ENCODE measurements at regions not wholly inside any gene's neighbourhood (a gene's known extent, or its start where the extent isn't known, plus 50 kb on each side); places are given as distances from the start of the nearest gene placed in this dataset.

GRCh38 chr12:125225641-125226040 is 160.4 kb downstream of the AACS start:
- Histone ChIP-seq H3K36me3 (ENCODE audit: control insufficient read depth, insufficient read depth, low read length) (no peaks in the 10 kb centered on the region), H3K4me3 (replicated peaks; ENCODE audit: low read depth, low read length) (no peak overlapping the region), H3K27me3 (replicated peaks; ENCODE audit: control insufficient read depth, insufficient read depth, low read length) (no peaks in the 10 kb centered on the region; the same call in 1 of the 2 replicates)
- no peak for DNase-seq (ENCODE audit: extremely low read depth, insufficient read length)
- TF ChIP-seq CTCF (IDR thresholded peaks at IDR 0.05; ENCODE audit: insufficient read depth, low read length, poor library complexity, severe bottlenecking) = no peak

GRCh38 chr12:125228519-125229260 is 163.5 kb downstream of the AACS start:
- Histone ChIP-seq H3K36me3 (ENCODE audit: control insufficient read depth, insufficient read depth, low read length) (no peaks in the 10 kb centered on the region), H3K27me3 (replicated peaks; ENCODE audit: control insufficient read depth, insufficient read depth, low read length) (no peaks in the 10 kb centered on the region), H3K4me3 (replicated peaks; ENCODE audit: low read depth, low read length) (no peak overlapping the region)
- no peak for DNase-seq (ENCODE audit: extremely low read depth, insufficient read length)
- TF ChIP-seq CTCF (IDR thresholded peaks at IDR 0.05; ENCODE audit: insufficient read depth, low read length, poor library complexity, severe bottlenecking) = no peak

- TF ChIP-seq CTCF (IDR thresholded peaks at IDR 0.05; ENCODE audit: insufficient read depth, low read length, poor library complexity, severe bottlenecking) = no peak
Observed at GRCh38 chr12:125229878-125230530, 164.8 kb downstream of the AACS start.

GRCh38 chr12:125233319-125233718 is 168.1 kb downstream of the AACS start:
- Histone ChIP-seq H3K27me3 (replicated peaks; ENCODE audit: control insufficient read depth, insufficient read depth, low read length) (no peaks in the 10 kb centered on the region), H3K36me3 (ENCODE audit: control insufficient read depth, insufficient read depth, low read length) (no peaks in the 10 kb centered on the region), H3K4me3 (replicated peaks; ENCODE audit: low read depth, low read length) (no peak overlapping the region)
- no peak for DNase-seq (ENCODE audit: extremely low read depth, insufficient read length)
- no peak for TF ChIP-seq CTCF (IDR thresholded peaks at IDR 0.05; ENCODE audit: insufficient read depth, low read length, poor library complexity, severe bottlenecking)

More at GRCh38 chr12:125229878-125230530, 164.8 kb downstream of the AACS start:
- DNase-seq (ENCODE audit: extremely low read depth, insufficient read length) = no peak
- no peaks in the 10 kb centered on the region for H3K36me3 ChIP-seq (ENCODE audit: control insufficient read depth, insufficient read depth, low read length)
- H3K4me3 ChIP-seq (replicated peaks; ENCODE audit: low read depth, low read length) = no peak overlapping the region
- H3K27me3 ChIP-seq (replicated peaks; ENCODE audit: control insufficient read depth, insufficient read depth, low read length) = no peaks in the 10 kb centered on the region

- no peaks in the 10 kb centered on the region for H3K36me3 ChIP-seq (ENCODE audit: control insufficient read depth, insufficient read depth, low read length)
- H3K4me3 ChIP-seq (replicated peaks; ENCODE audit: low read depth, low read length) = no peak overlapping the region
- TF ChIP-seq CTCF (IDR thresholded peaks at IDR 0.05; ENCODE audit: insufficient read depth, low read length, poor library complexity, severe bottlenecking) = no peak
- H3K27me3 ChIP-seq (replicated peaks; ENCODE audit: control insufficient read depth, insufficient read depth, low read length) = peaks cover 3% of the 10 kb centered on the region; the same call in 1 of the 2 replicates
- no peak for DNase-seq (ENCODE audit: extremely low read depth, insufficient read length)
Observed at GRCh38 chr12:125239563-125239962, 174.3 kb downstream of the AACS start.

Measured in GM06990 (cell line).